GM23338 (cell line): ENCODE measurements at regions not wholly inside any gene's neighbourhood (a gene's known extent, or its start where the extent isn't known, plus 50 kb on each side); places are given as distances from the start of the nearest gene placed in this dataset.
A peak's percentile ranks its signal among the peaks of the same experiment; 100 is the strongest.

ENCODE experiments used
- ATAC-seq: fragments of 200-7000 bp; cut with Tn5 transposase; 3 replicates; pipeline ENCODE4 v1.9.1; 2020
- DNase-seq: peaks from one replicate; pipeline ENCODE4 v3.0.0-alpha.2; 2015; ENCODE audit warnings: low spot score
- H2AFZ ChIP-seq: fragments of 200-600 bp; sonication (generic); 2 replicates; pipeline ENCODE4 v1.8.0; 2016; ENCODE audit warnings: antibody characterized with exemption, mild to moderate bottlenecking, moderate library complexity
- H3F3A ChIP-seq: fragments of 200-600 bp; sonication (generic); replicated peaks from 2 replicates; pipeline ENCODE4 v1.8.0; 2017; ENCODE audit warnings: antibody characterized with exemption, mixed run types, low read depth
- H3K27ac ChIP-seq: fragments of 200-600 bp; sonication (generic); 2 replicates; pipeline ENCODE4 v1.6.1; 2016; ENCODE audit warnings: low read depth
- H3K27me3 ChIP-seq: fragments of 200-600 bp; sonication (generic); 2 replicates; pipeline ENCODE4 v1.8.0; 2016; ENCODE audit warnings: mild to moderate bottlenecking, mixed run types, moderate library complexity; ENCODE audit not compliant: insufficient read depth
- H3K36me3 ChIP-seq: fragments of 200-600 bp; sonication (generic); 2 replicates; pipeline ENCODE4 v1.8.0; 2016; ENCODE audit warnings: mild to moderate bottlenecking; ENCODE audit not compliant: insufficient read depth
- H3K4me1 ChIP-seq: fragments of 200-600 bp; sonication (generic); 2 replicates; pipeline ENCODE4 v1.8.0; 2016; ENCODE audit warnings: mild to moderate bottlenecking, moderate library complexity; ENCODE audit not compliant: insufficient read depth
- H3K4me2 ChIP-seq: fragments of 200-600 bp; sonication (generic); 2 replicates; pipeline ENCODE4 v1.7.1; 2017; ENCODE audit warnings: mixed run types
- H3K4me3 ChIP-seq: fragments of 200-600 bp; sonication (generic); 2 replicates; pipeline ENCODE4 v1.6.1; 2016; ENCODE audit warnings: mixed run types
- H3K79me2 ChIP-seq: fragments of 200-600 bp; sonication (generic); replicated peaks from 2 replicates; pipeline ENCODE4 v1.8.0; 2017; ENCODE audit warnings: mild to moderate bottlenecking; ENCODE audit not compliant: insufficient read depth
- H3K9me2 ChIP-seq: fragments of 200-600 bp; sonication (generic); 2 replicates; pipeline ENCODE4 v1.8.0; 2017; ENCODE audit not compliant: insufficient read depth
- H4K20me1 ChIP-seq: fragments of 200-600 bp; sonication (generic); replicated peaks from 2 replicates; pipeline ENCODE4 v1.8.0; 2017; ENCODE audit warnings: mild to moderate bottlenecking; ENCODE audit not compliant: insufficient read depth
- H3K27ac Mint-ChIP-seq: 2 replicates; pipeline ENCODE4 v1.8.0; 2020; ENCODE audit warnings: inconsistent platforms, mild to moderate bottlenecking, moderate library complexity, mixed read lengths
- H3K27me3 Mint-ChIP-seq: 3 replicates; pipeline ENCODE4 v1.8.0; 2022; ENCODE audit warnings: low read depth, mild to moderate bottlenecking, moderate library complexity, mixed read lengths, inconsistent platforms; ENCODE audit not compliant: insufficient read depth, poor library complexity
- H3K36me3 Mint-ChIP-seq: 3 replicates; pipeline ENCODE4 v1.8.0; 2021; ENCODE audit warnings: low read depth, mild to moderate bottlenecking, inconsistent platforms, moderate library complexity, mixed read lengths
- H3K4me1 Mint-ChIP-seq: 3 replicates; pipeline ENCODE4 v1.8.0; 2020; ENCODE audit warnings: mild to moderate bottlenecking, inconsistent platforms, mixed read lengths
- H3K4me3 Mint-ChIP-seq: 3 replicates; pipeline ENCODE4 v1.8.0; 2021; ENCODE audit warnings: moderate library complexity, mild to moderate bottlenecking, inconsistent platforms, mixed read lengths
- H3K9me3 Mint-ChIP-seq: 3 replicates; pipeline ENCODE4 v1.8.0; 2020; ENCODE audit warnings: moderate library complexity, mild to moderate bottlenecking, inconsistent platforms, mixed read lengths
- JUNB ChIP-seq: IDR thresholded peaks from one replicate; pipeline ENCODE4 v1.6.1; 2016; ENCODE audit warnings: antibody characterized with exemption; ENCODE audit not compliant: unreplicated experiment
- TF ChIP-seq, protein P1 (sequence below): IDR thresholded peaks from one replicate; pipeline ENCODE4 v1.6.1; 2018; ENCODE audit warnings: antibody characterized with exemption; ENCODE audit not compliant: unreplicated experiment
- TF ChIP-seq, protein P2 (sequence below): IDR thresholded peaks from 2 replicates; pipeline ENCODE4 v1.6.1; 2016; ENCODE audit warnings: antibody characterized with exemption
- TF ChIP-seq, protein P3 (sequence below), 2 experiments: fragments of 200-600 bp in 1 of 2; sonication (generic) in 1 of 2; conservative IDR thresholded peaks; 2 replicates each; pipeline versions ENCODE4 v1.5.1 to v1.6.1; 2016 to 2017; ENCODE audit warnings: antibody characterized with exemption in 2 of 2, low read depth in 2 of 2, mild to moderate bottlenecking in 2 of 2, moderate library complexity in 1 of 2

DNA sequence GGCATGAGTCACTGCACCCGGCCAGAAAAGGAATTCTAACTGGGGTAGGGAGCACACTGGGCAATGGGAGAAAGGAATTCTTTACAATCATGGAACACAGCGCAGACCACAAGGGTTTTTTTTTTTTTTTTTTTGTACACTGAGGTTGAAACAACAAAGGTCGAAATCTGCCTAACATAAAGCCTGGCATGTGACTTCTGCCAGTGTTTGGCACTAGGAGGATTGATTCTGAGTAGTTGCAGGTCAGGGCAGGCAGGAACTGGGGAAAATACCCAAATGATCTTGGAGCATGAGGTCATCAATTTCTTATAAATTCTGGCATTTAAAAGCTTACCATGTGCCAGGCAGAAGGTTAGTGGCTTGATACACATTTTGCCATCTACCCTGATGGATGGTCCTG, 202.0 kb upstream of the SNX19 start (continued):
- TF ChIP-seq, protein P1, sequence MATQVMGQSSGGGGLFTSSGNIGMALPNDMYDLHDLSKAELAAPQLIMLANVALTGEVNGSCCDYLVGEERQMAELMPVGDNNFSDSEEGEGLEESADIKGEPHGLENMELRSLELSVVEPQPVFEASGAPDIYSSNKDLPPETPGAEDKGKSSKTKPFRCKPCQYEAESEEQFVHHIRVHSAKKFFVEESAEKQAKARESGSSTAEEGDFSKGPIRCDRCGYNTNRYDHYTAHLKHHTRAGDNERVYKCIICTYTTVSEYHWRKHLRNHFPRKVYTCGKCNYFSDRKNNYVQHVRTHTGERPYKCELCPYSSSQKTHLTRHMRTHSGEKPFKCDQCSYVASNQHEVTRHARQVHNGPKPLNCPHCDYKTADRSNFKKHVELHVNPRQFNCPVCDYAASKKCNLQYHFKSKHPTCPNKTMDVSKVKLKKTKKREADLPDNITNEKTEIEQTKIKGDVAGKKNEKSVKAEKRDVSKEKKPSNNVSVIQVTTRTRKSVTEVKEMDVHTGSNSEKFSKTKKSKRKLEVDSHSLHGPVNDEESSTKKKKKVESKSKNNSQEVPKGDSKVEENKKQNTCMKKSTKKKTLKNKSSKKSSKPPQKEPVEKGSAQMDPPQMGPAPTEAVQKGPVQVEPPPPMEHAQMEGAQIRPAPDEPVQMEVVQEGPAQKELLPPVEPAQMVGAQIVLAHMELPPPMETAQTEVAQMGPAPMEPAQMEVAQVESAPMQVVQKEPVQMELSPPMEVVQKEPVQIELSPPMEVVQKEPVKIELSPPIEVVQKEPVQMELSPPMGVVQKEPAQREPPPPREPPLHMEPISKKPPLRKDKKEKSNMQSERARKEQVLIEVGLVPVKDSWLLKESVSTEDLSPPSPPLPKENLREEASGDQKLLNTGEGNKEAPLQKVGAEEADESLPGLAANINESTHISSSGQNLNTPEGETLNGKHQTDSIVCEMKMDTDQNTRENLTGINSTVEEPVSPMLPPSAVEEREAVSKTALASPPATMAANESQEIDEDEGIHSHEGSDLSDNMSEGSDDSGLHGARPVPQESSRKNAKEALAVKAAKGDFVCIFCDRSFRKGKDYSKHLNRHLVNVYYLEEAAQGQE, result no peak
- TF ChIP-seq, protein P2, sequence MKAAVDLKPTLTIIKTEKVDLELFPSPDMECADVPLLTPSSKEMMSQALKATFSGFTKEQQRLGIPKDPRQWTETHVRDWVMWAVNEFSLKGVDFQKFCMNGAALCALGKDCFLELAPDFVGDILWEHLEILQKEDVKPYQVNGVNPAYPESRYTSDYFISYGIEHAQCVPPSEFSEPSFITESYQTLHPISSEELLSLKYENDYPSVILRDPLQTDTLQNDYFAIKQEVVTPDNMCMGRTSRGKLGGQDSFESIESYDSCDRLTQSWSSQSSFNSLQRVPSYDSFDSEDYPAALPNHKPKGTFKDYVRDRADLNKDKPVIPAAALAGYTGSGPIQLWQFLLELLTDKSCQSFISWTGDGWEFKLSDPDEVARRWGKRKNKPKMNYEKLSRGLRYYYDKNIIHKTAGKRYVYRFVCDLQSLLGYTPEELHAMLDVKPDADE, result no peak
- TF ChIP-seq, protein P3, sequence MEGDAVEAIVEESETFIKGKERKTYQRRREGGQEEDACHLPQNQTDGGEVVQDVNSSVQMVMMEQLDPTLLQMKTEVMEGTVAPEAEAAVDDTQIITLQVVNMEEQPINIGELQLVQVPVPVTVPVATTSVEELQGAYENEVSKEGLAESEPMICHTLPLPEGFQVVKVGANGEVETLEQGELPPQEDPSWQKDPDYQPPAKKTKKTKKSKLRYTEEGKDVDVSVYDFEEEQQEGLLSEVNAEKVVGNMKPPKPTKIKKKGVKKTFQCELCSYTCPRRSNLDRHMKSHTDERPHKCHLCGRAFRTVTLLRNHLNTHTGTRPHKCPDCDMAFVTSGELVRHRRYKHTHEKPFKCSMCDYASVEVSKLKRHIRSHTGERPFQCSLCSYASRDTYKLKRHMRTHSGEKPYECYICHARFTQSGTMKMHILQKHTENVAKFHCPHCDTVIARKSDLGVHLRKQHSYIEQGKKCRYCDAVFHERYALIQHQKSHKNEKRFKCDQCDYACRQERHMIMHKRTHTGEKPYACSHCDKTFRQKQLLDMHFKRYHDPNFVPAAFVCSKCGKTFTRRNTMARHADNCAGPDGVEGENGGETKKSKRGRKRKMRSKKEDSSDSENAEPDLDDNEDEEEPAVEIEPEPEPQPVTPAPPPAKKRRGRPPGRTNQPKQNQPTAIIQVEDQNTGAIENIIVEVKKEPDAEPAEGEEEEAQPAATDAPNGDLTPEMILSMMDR (conservative IDR thresholded peaks at IDR 0.05; ENCODE audit: low read depth in 2 of 2), result no peak

DNA sequence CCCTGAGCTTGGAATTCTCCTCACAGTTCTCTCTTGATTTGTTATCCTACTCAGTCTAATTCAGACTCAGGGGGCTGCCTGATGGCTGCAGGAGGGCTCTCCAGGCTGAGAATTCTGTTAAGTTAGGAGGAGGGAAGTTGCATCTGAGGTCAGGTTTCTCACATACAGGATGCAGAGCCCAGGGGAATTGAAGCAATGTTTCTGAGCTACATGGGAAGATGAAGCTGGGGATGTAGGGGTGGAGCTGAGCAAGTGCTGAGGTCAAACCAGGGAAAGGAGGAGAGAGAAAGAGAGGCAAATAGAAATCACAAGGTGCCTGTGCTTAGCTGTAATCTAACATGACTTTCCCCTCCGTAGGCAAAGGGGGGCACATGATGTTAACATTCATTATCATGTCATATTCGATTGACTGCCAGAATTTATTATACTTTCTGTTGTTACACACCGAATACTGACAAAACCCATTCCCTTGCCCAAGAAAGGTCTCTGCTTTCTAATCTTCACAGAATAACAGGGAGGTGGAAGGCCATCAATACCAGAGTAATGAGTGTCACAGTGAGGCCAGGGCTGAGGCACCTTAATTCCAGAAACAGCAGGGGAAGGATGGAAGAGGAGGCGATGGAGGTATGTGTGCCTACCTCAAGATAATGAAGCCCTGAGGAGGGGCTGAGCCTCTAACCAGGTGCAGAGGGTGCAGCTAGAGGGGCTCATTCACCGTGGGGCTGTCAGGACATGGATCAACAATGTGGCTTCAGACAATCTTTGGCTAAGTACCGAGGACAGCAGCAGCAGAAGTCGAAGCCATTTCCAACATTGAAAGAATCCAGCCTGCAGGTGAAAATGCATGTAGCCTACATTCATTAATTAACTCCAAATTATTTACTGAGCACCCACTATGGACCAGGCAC, 205.4 kb upstream of the SNX19 start:
- DNase-seq (peak; percentile 16), ATAC-seq (peak; percentile 66)
- peaks cover 10% of the 10 kb centered on the region for H3K4me1 Mint-ChIP-seq
- no peaks in the 10 kb centered on the region for H3K36me3 Mint-ChIP-seq
- no peak overlapping the region for H3K27ac Mint-ChIP-seq
- Histone ChIP-seq H3K4me1 (peaks cover 8% of the 10 kb centered on the region), H2AFZ (peak overlapping the region; percentile 90; the same call in 1 of the 2 replicates), H3K9me2 (no peaks in the 10 kb centered on the region), H3K4me2 (no peak overlapping the region), H4K20me1 (no peaks in the 10 kb centered on the region), H3K36me3 (no peaks in the 10 kb centered on the region), H3K27ac (no peak overlapping the region), H3F3A (no peaks in the 10 kb centered on the region), H3K27me3 (no peaks in the 10 kb centered on the region), H3K4me3 (no peak overlapping the region), H3K79me2 (no peaks in the 10 kb centered on the region)
- TF ChIP-seq, protein P1, result peak; percentile 60
- TF ChIP-seq JUNB, result no peak
- H3K9me3 Mint-ChIP-seq, result no peaks in the 10 kb centered on the region
- no peak overlapping the region for H3K4me3 Mint-ChIP-seq
- peaks cover 3% of the 10 kb centered on the region for H3K27me3 Mint-ChIP-seq
